A549 (cell line): ENCODE measurements at regions not wholly inside any gene's neighbourhood (a gene's known extent, or its start where the extent isn't known, plus 50 kb on each side); places are given as distances from the start of the nearest gene placed in this dataset.

Experiments
- ATAC-seq, 2 experiments: fragments of 200-7000 bp in 1 of 2; fragments of >200 bp in 1 of 2; cut with Nextera tagmentation in 1 of 2; cut with Tn5 transposase in 1 of 2; 3 replicates each; pipeline versions ENCODE4 v1.8.0 to v1.9.1; 2018 to 2020; ENCODE audit warnings: mild to moderate bottlenecking in 1 of 2, moderate library complexity in 1 of 2
- CTCF ChIA-PET: fragments of 300-600 bp; sonication (Branson Sonifier 250); formaldehyde crosslinking; extraction: SDS; loops from one replicate; lab custom pipeline; 2021; ENCODE audit warnings: antibody characterized with exemption, inconsistent platforms; lab: Yijun Ruan, JAX
- POLR2A ChIA-PET: fragments of 350-600 bp; formaldehyde crosslinking; extraction: SDS; loops from one replicate; lab custom pipeline; 2021; ENCODE audit warnings: antibody characterized with exemption, inconsistent platforms; lab: Yijun Ruan, JAX
- DNase-seq, 2 experiments: peaks; one replicate each; pipeline versions ENCODE4 v3.0.0 to v3.0.0-alpha.2; 2011 to 2016; ENCODE audit warnings: low read depth in 1 of 2, low spot score in 1 of 2
- FAIRE-seq: peaks from 2 replicates; lab custom pipeline; 2011; peaks lifted over from hg19 to GRCh38; lab: Jason Lieb, UNC
- H3K27ac ChIP-seq, 2 experiments: fragments of >200 bp; sonication (Bioruptor Twin); formaldehyde crosslinking; 3 replicates each; pipeline ENCODE4 v1.5.1; 2016 to 2017
- H3K4me1 ChIP-seq: fragments of >200 bp; sonication (Bioruptor Twin); formaldehyde crosslinking; 3 replicates; pipeline ENCODE4 v1.6.1; 2016
- H3K4me2 ChIP-seq: fragments of >200 bp; sonication (Bioruptor Twin); formaldehyde crosslinking; 3 replicates; pipeline ENCODE4 v1.6.1; 2016
- H3K4me3 ChIP-seq: fragments of >200 bp; sonication (Bioruptor Twin); formaldehyde crosslinking; 3 replicates; pipeline ENCODE4 v1.5.1; 2016
- H3K9me3 ChIP-seq: fragments of >200 bp; sonication (Bioruptor Twin); formaldehyde crosslinking; 3 replicates; pipeline ENCODE4 v1.6.1; 2016
- ATOH8 ChIP-seq: fragments of 250-450 bp; sonication (Bioruptor Pico); IDR thresholded peaks from 2 replicates; pipeline ENCODE4 v1.5.0; 2020; ENCODE audit warnings: low read depth, mild to moderate bottlenecking, moderate library complexity
- CBX8 ChIP-seq: fragments of 200-600 bp; sonication (generic); IDR thresholded peaks from 2 replicates; pipeline ENCODE4 v1.6.1; 2016
- CHD4 ChIP-seq: fragments of 200-600 bp; sonication (generic); IDR thresholded peaks from 2 replicates; pipeline ENCODE4 v1.6.1; 2016; ENCODE audit warnings: antibody characterized with exemption, mild to moderate bottlenecking, borderline replicate concordance
- E2F6 ChIP-seq: IDR thresholded peaks from 2 replicates; pipeline ENCODE4 v1.6.1; 2012; ENCODE audit warnings: low read depth, borderline replicate concordance
- EHMT2 ChIP-seq: fragments of 200-600 bp; sonication (generic); IDR thresholded peaks from 2 replicates; pipeline ENCODE4 v1.6.1; 2016; ENCODE audit warnings: antibody characterized with exemption, low read depth, mild to moderate bottlenecking, moderate library complexity
- ELK1 ChIP-seq: fragments of 150-350 bp; IDR thresholded peaks from 2 replicates; pipeline ENCODE4 v1.6.1; 2014; ENCODE audit warnings: low read depth, mild to moderate bottlenecking, low read length
- ESRRA ChIP-seq: fragments of 150-350 bp; IDR thresholded peaks from 2 replicates; pipeline ENCODE4 v1.6.1; 2014; ENCODE audit warnings: mild to moderate bottlenecking, low read length, borderline replicate concordance
- FOSB ChIP-seq: fragments of 250-450 bp; sonication (Bioruptor Pico); IDR thresholded peaks from 2 replicates; pipeline ENCODE4 v1.5.0; 2020; ENCODE audit warnings: mild to moderate bottlenecking, moderate library complexity
- FOSL2 ChIP-seq, 2 experiments: fragments of 450-650 bp in 1 of 2; fragments of >200 bp in 1 of 2; sonication (Bioruptor Twin) in 1 of 2; formaldehyde crosslinking; IDR thresholded peaks; 2 replicates each; pipeline versions ENCODE4 v1.5.0 to v1.6.1; 2016 to 2020; ENCODE audit warnings: mild to moderate bottlenecking in 1 of 2, moderate library complexity in 1 of 2
- FOXS1 ChIP-seq: fragments of 250-450 bp; sonication (Bioruptor Pico); IDR thresholded peaks from 2 replicates; pipeline ENCODE4 v1.5.0; 2020; ENCODE audit warnings: mild to moderate bottlenecking, moderate library complexity
- GATA3 ChIP-seq: IDR thresholded peaks from 2 replicates; pipeline ENCODE4 v1.6.1; 2012; ENCODE audit warnings: borderline replicate concordance
- HDAC2 ChIP-seq: fragments of 200-600 bp; sonication (generic); IDR thresholded peaks from 2 replicates; pipeline ENCODE4 v1.6.1; 2016
- HEYL ChIP-seq: fragments of 250-450 bp; sonication (Bioruptor Pico); IDR thresholded peaks from 2 replicates; pipeline ENCODE4 v1.8.0; 2021; ENCODE audit warnings: mild to moderate bottlenecking, moderate library complexity
- NR3C1 ChIP-seq: fragments of >200 bp; sonication (Bioruptor Twin); formaldehyde crosslinking; IDR thresholded peaks from 3 replicates; pipeline ENCODE4 v1.6.1; 2017
- POLR2A ChIP-seq: IDR thresholded peaks from 2 replicates; pipeline ENCODE4 v1.6.1; 2012; ENCODE audit warnings: mild to moderate bottlenecking, low read length
- RCOR1 ChIP-seq: fragments of 150-350 bp; IDR thresholded peaks from 2 replicates; pipeline ENCODE4 v1.6.1; 2014; ENCODE audit warnings: antibody characterized with exemption, low read length, low read depth
- REST ChIP-seq: fragments of 200-600 bp; sonication (generic); IDR thresholded peaks from 2 replicates; pipeline ENCODE4 v1.6.1; 2016; ENCODE audit warnings: antibody characterized with exemption, mild to moderate bottlenecking, moderate library complexity
- RNF2 ChIP-seq: fragments of 200-600 bp; sonication (generic); IDR thresholded peaks from 2 replicates; pipeline ENCODE4 v1.6.1; 2016; ENCODE audit warnings: low read depth, mild to moderate bottlenecking, antibody characterized with exemption, moderate library complexity, borderline replicate concordance
- SMC3 ChIP-seq: fragments of >200 bp; sonication (Bioruptor Twin); formaldehyde crosslinking; IDR thresholded peaks from 3 replicates; pipeline ENCODE4 v1.6.1; 2018; ENCODE audit warnings: inconsistent platforms
- TP53 ChIP-seq: fragments of 250-450 bp; sonication (Bioruptor Pico); IDR thresholded peaks from 2 replicates; pipeline ENCODE4 v1.5.0; 2021; ENCODE audit warnings: mild to moderate bottlenecking, moderate library complexity
- USF2 ChIP-seq: fragments of 450-650 bp; IDR thresholded peaks from 2 replicates; pipeline ENCODE4 v1.6.1; 2014; ENCODE audit warnings: antibody characterized with exemption
- ZC3H11A ChIP-seq: fragments of 450-650 bp; IDR thresholded peaks from 2 replicates; pipeline ENCODE4 v1.6.1; 2014; ENCODE audit warnings: antibody characterized with exemption, mild to moderate bottlenecking
- ZSCAN20 ChIP-seq: fragments of 250-450 bp; sonication (Bioruptor Pico); IDR thresholded peaks from 2 replicates; pipeline ENCODE4 v1.8.0; 2022; ENCODE audit warnings: mild to moderate bottlenecking, moderate library complexity
- WGBS: methylation state at CpG from one replicate; pipeline ENCODE4 v1.1.6; 2017; ENCODE audit errors: missing lambda C conversion rate; 5-methylcytosine and 5-hydroxymethylcytosine counted together

GRCh38 chr1:5466487-5466886 lies 525.7 kb downstream of the NPHP4 start:
- WGBS: 0% methylated on average over 3 of the region's 3 CpGs
- Histone ChIP-seq H3K27ac (no peak overlapping the region), H3K4me1 (no peaks in the 10 kb centered on the region), H3K9me3 (no peaks in the 10 kb centered on the region), H3K4me2 (no peak overlapping the region), H3K4me3 (no peak overlapping the region)
- POLR2A ChIA-PET: no interaction called here
- no peak for TF ChIP-seq ESRRA
- TF ChIP-seq E2F6: no peak
- TF ChIP-seq ZSCAN20 (CRISPR knock-in tag): no peak
- TF ChIP-seq FOXS1: no peak
- no peak for TF ChIP-seq CHD4
- no peak for TF ChIP-seq TP53 (CRISPR knock-in tag)
- no peak for TF ChIP-seq FOSL2 (IDR thresholded peaks at IDR 0.05)
- TF ChIP-seq FOSL2 (CRISPR knock-in tag; IDR thresholded peaks at IDR 0.05): no peak
- TF ChIP-seq NR3C1: no peak
- no peak for TF ChIP-seq SMC3
- no peak for TF ChIP-seq ZC3H11A
- no peak for TF ChIP-seq HEYL
- TF ChIP-seq CBX8: no peak
- no peak for TF ChIP-seq EHMT2
- no peak for TF ChIP-seq RCOR1
- no peak for TF ChIP-seq ELK1
- no peak for TF ChIP-seq GATA3
- TF ChIP-seq FOSB (CRISPR knock-in tag): no peak
- CTCF ChIA-PET: no interaction called here
- FAIRE-seq: no peak
- no peak for DNase-seq
- ATAC-seq: no peak

GRCh38 chr1:5465281-5465711 lies 526.9 kb downstream of the NPHP4 start:
- POLR2A ChIA-PET: no interaction called here
- DNase-seq: no peak
- 15% methylated on average over 7 of the region's 7 CpGs for WGBS
- H3K27ac ChIP-seq: no peak overlapping the region
- TF ChIP-seq RNF2 (no peak), REST (no peak), POLR2A (no peak), SMC3 (no peak), HDAC2 (no peak), ATOH8 (CRISPR knock-in tag) (no peak), USF2 (no peak)
- TF ChIP-seq, all 56 proteins: peak for 0
- CTCF ChIA-PET: no interaction called here
- no peak overlapping the region for H3K4me3 ChIP-seq
- FAIRE-seq: no peak
- no peaks in the 10 kb centered on the region for H3K4me1 ChIP-seq
- no peaks in the 10 kb centered on the region for H3K9me3 ChIP-seq
- H3K4me2 ChIP-seq: no peak overlapping the region
- no peak for ATAC-seq
